ENCODE measurements at regions not wholly inside any gene's neighbourhood (a gene's known extent, or its start where the extent isn't known, plus 50 kb on each side); places are given as distances from the start of the nearest gene placed in this dataset.

DNA sequence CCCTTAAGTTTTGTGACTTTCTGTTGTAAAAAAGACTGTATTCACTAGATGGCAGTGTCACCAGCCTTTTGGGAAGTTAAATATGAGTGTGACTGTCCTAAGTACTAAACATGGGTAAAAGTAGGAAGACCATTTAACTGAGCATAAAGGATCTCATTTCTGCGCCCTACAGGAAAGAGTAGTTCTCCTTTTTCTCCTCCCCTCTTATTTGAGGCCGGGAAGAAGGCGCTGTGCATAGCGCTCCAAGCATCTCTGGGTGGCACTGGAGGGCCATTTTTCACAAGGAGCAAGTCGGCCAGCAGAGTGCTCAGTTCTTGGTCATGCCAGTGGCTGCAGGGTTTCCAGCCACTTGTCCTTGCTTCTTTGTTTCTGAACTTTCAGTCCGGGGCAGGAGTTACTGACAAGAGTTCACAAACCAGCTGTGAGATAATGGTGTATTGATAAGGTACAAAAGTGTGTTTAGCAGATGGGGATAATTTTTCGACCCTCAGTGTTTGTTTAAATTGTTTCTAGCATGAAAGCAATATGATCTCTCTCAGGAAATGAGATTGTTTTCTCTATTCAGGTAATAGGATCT lies 227.6 kb upstream of the DMRT1 start:
- peak; percentile 33 to 81 (median 58) for DNase-seq
- TF ChIP-seq, protein P1, sequence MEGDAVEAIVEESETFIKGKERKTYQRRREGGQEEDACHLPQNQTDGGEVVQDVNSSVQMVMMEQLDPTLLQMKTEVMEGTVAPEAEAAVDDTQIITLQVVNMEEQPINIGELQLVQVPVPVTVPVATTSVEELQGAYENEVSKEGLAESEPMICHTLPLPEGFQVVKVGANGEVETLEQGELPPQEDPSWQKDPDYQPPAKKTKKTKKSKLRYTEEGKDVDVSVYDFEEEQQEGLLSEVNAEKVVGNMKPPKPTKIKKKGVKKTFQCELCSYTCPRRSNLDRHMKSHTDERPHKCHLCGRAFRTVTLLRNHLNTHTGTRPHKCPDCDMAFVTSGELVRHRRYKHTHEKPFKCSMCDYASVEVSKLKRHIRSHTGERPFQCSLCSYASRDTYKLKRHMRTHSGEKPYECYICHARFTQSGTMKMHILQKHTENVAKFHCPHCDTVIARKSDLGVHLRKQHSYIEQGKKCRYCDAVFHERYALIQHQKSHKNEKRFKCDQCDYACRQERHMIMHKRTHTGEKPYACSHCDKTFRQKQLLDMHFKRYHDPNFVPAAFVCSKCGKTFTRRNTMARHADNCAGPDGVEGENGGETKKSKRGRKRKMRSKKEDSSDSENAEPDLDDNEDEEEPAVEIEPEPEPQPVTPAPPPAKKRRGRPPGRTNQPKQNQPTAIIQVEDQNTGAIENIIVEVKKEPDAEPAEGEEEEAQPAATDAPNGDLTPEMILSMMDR (IDR thresholded peaks at IDR 0.05): peak; percentile 25 to 86 (median 68)
- TF ChIP-seq POLR2A (IDR thresholded peaks at IDR 0.05): no peak
- Histone ChIP-seq H3K27me3 (no peaks in the 10 kb centered on the region), H3K27ac (peak overlapping the region in 1 of 4 donors; percentile 53), H3K4me1 (peaks cover 0 to 24% (median 5%) of the 10 kb centered on the region in 4 donors), H3K4me3 (no peak overlapping the region), H3K9me3 (no peaks in the 10 kb centered on the region), H3K36me3 (no peaks in the 10 kb centered on the region)

DNA sequence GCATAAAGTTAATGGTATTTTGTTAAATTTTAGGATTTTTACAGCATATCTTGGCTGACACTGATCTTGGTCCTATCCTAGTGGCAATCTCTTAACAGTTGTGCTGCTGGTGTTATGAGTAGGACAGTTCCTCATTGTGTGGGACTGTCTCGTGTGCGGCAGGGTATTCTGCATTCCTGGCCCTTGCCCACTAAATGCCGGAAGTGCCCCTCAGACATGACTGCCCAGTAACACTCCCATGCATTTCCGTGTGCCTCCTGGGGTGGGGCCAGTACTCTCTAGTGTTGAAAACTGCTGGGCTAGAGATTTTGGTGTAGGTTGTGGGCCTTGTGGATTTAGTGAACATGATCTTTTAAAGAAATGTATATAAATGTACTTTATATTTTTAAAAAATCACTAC lies 227.1 kb upstream of the DMRT1 start:
- Histone ChIP-seq H3K36me3 (no peaks in the 10 kb centered on the region), H3K27ac (peak overlapping the region in 1 of 4 donors; percentile 53), H3K4me3 (no peak overlapping the region), H3K4me1 (peaks cover 0 to 24% (median 5%) of the 10 kb centered on the region in 4 donors), H3K9me3 (no peaks in the 10 kb centered on the region), H3K27me3 (no peaks in the 10 kb centered on the region)
- DNase-seq: no peak
- TF ChIP-seq, protein P1 (IDR thresholded peaks at IDR 0.05): no peak
- TF ChIP-seq POLR2A (IDR thresholded peaks at IDR 0.05): no peak

DNA sequence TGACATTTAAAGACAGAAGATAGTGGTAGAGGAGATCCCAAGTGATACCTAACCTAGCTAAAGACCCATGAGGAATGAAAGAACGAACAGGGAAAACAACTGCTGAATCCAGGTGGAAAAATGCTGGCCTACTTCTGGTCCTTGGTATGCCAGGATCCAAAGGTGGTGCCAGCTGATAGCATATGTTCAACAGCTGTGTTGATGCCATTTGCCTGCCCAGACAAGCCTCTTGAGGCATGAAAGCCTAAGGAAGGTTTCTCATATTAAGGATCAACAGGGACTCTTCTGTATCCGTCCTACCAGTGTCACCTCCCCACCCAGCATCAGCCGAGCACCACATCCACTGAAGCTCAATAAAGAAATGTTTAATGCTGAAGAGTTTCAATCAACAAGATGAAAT lies 225.7 kb upstream of the DMRT1 start:
- Histone ChIP-seq H3K4me1 (peaks cover 0 to 24% (median 5%) of the 10 kb centered on the region in 4 donors), H3K36me3 (no peaks in the 10 kb centered on the region), H3K9me3 (no peaks in the 10 kb centered on the region), H3K4me3 (no peak overlapping the region), H3K27me3 (no peaks in the 10 kb centered on the region), H3K27ac (no peak overlapping the region)
- no peak for DNase-seq
- no peak for TF ChIP-seq POLR2A (IDR thresholded peaks at IDR 0.05)
- TF ChIP-seq, protein P1 (IDR thresholded peaks at IDR 0.05): no peak

DNA sequence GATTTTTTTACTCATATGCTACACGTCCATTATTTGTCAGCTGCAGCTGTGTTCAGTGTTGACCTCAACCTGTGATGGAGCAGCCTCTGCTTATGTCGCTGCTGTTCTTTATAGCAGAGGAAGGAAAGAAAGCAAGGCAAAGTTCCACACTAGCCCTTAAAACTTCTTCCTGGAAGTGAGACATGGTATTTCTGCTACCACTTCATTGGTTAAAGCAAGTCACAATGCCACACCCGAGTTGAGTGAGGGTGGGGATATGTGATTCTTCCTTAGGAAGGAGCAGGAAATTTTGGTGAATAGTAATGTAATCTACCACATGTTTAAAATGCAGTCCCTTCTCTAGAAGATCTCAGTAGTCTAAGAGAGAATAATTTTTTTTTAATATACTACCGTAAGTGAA lies 224.8 kb upstream of the DMRT1 start:
- Histone ChIP-seq H3K9me3 (no peaks in the 10 kb centered on the region), H3K27me3 (no peaks in the 10 kb centered on the region), H3K4me3 (no peak overlapping the region), H3K27ac (no peak overlapping the region), H3K36me3 (no peaks in the 10 kb centered on the region), H3K4me1 (peaks cover 0 to 24% (median 5%) of the 10 kb centered on the region in 4 donors)
- TF ChIP-seq, protein P1 (IDR thresholded peaks at IDR 0.05): no peak
- no peak for TF ChIP-seq POLR2A (IDR thresholded peaks at IDR 0.05)
- no peak for DNase-seq

DNA sequence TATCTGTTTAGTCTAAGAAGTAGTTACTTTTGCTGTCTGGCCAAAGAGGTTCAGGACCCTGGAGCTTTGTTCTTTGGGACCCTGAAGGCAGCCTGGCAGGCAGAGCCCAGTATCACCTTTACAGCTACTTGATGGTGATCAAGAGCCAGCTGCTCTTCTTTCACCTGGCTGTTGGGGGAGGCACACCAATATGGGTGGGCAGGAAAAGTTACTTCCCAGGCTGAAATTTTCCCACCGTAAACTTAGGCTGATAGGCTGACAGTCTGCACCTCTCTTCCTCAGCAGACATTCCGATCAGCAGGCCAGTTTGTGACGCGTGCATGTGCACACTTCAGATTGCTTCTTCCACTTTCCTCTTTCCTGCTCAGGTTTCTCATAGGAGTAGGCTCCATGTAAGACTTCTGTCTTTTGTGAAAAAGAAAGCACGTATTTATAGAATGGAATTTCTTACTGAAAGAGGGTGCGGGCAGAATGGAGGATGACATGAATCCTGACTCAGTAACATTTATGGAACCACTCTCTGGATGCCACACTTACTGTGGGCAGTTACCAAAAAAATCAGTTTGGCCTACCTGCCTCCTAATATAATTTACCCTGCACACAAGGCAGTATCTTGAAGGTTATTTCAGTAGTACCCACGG lies 223.9 kb upstream of the DMRT1 start:
- DNase-seq: no peak
- Histone ChIP-seq H3K9me3 (no peaks in the 10 kb centered on the region), H3K27me3 (no peaks in the 10 kb centered on the region), H3K4me3 (no peak overlapping the region), H3K4me1 (peaks cover 0 to 21% (median 5%) of the 10 kb centered on the region in 4 donors), H3K36me3 (no peaks in the 10 kb centered on the region), H3K27ac (no peak overlapping the region)
- no peak for TF ChIP-seq POLR2A (IDR thresholded peaks at IDR 0.05)
- TF ChIP-seq, protein P1 (IDR thresholded peaks at IDR 0.05): no peak
